HG02759 (cell line): ENCODE measurements at regions not wholly inside any gene's neighbourhood (a gene's known extent, or its start where the extent isn't known, plus 50 kb on each side); places are given as distances from the start of the nearest gene placed in this dataset.
"Not testable (repeated sequence)": the region's sequence is repeated elsewhere in the genome, so short reads cannot be mapped to it uniquely, and the experiment has no call there.

ENCODE experiments used
- ATAC-seq: cut with Tn5 transposase; IDR thresholded peaks from one replicate; pipeline ENCODE4 v1.9.1; 2021; ENCODE audit warnings: mild to moderate bottlenecking, moderate library complexity; ENCODE audit not compliant: unreplicated experiment

DNA sequence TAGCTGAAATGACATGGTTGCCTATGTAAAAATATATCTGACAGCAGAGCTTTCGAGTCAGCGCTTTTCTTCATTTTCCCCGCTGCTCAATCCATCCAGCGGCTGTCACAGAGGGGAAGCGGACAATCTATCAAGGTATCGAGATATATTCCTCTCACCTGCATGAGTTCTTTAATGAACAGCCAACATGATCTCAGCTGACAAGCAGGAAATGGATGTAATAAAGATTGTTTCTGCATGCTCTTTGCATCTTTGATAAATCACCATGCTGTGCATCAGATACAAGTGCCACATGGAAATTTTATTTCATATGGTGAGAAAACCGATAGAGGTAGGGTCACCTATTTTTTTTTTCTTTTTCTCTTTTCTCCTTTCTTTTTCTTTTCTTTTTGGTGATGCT, 602.3 kb upstream of the MMS22L start:
- ATAC-seq = no peak

DNA sequence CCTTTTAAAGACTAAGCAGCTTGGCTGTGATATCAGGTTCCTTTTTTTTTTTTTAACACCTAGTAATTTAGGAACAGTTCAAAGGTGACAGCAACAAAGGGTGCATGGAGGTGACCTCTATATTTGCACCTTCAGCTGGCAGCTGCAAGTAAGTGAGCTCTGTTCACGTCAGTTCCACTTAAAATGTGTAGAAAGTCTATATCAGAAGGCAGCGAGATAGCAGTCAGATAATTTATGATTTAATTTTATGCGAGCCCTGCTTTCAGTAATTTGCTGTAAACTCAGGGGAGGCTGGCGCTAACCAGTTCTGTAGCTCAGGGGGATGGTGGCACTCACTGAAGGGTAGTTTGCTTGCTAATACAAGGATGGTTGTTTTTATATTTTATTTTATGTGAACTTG, 602.8 kb upstream of the MMS22L start:
- ATAC-seq = no peak

DNA sequence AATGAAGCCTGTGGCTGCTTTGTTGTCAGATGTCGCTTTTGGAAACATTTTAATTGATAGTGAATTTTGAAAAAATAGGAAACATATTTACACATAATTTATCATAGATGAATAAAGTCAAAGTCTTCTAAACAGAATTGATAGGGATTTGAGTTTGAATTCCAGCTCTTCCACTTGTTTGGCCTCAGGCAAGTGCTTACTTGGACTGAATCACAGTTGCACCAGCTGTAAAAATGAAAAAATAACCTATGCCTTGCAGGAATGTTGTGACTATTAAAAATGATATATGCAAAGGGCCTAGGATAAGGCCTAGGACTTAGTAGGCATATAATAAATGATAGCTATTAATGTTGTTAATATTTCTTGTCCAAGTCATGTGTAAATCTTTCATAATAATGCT, 618.5 kb upstream of the MMS22L start:
- ATAC-seq = no peak

DNA sequence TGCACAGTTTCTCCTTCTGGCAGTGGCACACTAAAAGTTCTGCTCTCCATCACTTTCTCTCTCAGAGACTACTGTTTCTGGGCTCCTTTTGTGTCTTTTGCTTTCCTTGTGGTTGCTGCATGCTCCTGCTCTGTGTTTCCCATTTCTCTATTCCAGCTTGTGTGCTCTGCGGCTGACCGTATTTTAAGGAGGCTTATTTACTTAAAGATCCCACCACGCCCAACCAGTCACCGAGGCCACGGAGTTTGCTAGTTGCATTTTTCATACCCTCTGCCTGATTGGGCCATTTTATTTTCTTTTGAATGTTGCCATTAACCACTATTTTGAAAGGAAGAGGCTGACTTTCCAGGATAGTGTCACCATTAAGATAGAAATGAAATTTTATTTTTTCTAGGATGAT, 626.4 kb upstream of the MMS22L start:
- no peak for ATAC-seq

DNA sequence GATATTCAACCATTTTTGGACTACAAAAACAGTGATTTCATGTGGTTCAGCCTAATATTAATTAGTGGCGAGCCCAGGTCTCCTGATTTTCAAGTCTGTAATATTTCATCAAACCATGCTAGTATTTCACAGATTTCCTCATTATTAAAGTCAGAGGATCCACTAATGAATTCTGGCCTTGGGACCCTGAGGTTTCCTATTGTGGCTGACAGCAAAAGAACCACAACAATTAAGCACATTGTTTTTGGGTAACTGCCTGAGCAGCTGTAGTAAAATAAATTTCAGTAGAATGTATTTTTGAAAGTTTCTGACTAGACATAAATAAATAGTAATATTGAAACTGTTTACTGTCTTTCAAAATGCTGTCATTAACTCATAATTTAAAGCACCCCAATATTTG, 630.7 kb upstream of the MMS22L start:
- ATAC-seq = no peak

DNA sequence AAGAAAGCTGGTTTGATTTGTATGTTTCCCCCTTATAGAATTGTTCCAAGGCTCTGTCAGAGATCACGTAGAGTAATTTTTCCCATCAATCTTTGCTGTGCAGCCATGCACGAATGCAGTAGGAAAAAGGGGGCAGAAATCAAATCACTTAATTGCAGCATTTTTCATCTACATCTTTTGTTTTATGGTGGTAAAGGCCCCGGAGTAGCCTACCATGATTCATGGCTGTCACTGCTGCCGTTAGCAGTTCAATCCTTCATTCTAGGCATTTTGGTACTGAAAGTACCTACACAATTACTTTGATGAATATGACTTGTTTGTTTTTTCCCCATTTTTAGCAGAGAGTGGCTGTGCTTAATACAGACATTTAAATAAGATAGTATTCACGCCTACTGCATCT, 631.9 kb upstream of the MMS22L start:
- ATAC-seq = no peak

DNA sequence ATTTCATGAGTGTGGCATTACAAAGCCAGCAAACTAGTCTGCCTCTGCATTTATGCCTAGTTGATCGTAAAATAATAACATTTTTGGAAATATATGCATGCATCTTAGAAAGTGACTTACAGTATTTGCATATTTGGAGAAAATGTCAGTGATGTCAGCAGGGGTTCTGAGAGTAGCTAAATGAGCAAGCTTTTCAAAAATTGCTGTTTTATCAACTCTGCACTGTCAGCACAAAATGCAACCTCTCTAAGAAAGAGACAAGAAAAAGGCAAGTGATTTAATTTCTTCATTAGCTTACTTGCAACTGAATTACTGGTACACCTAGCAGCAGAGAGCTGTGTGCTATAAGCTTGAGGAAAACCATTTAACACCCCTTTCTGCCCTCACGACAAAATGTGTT, 632.5 kb upstream of the MMS22L start:
- no peak for ATAC-seq

DNA sequence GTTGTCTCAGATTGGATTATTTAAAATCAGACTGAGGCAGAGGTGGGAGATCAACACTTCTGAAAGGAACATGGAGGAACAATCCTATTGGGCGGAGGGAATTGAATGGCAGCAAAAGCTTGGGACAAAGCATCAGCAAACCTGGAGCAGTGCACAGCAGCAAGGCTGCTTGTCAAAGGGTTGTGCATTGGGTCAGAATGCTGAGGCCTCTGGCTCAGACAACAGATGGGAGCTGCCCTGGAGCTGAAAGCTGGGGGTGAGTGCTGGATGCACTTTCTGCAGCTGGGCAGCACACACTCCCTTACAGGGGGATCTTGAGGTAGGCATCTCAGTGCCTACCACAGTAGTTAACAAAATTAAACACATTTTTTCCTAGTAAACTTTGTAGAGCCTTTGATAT, 634.4 kb upstream of the MMS22L start:
- ATAC-seq = no peak

DNA sequence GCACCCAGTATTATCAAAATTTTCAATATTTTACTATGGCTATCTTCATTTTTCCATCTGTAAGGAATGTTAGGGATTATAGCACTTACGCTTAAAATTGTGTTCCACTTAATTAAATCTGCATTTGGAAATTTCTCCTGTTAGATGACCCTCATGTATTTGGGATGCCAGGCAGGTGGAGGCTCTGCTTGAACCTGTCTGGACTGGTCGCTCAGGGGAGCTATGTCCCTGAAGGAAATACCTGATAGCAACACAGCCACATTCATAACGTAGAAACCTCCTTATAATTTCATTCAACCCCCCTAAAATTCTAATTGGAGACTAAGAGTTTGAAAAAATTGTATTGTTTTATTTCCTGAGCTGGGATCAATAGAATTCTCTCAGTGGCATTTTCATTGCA, 636.0 kb upstream of the MMS22L start:
- ATAC-seq = no peak

DNA sequence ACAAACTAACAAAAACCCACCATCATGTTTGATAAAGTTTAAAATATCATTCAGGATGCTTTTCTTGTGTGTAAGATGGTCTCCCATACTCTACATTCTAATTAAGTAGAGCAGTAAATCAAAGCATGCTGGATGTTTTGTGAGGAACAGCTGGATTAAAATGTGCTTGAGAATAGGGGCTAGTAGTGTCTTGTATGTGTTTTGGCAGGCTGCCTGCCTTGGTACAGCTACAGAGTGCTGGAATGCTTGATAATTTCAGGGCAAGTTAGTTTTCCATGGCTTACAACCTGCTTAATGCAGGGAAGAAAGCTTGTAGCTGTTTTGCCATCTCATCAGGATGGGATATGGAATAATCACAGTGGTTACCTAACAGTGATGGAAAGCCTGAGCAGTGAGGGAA, 636.6 kb upstream of the MMS22L start:
- ATAC-seq = no peak

DNA sequence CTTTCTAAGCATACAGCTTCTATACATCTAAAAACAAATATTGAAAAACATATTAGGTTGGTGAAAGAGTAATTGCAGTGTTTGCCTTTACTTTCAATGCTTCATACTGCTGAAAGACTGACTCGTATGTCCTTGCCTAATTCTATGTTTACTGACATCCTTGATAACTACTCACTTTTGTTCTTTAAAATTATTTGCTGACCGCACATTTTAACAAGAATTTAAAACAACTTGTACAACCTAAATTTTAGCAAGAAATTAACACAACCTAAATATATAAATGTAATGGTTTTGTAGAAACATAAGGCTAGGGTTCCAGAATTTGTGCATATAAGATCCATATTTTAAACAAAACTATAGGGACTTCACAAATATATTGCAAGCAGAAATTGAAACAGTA, 640.2 kb upstream of the MMS22L start:
- ATAC-seq = no peak

DNA sequence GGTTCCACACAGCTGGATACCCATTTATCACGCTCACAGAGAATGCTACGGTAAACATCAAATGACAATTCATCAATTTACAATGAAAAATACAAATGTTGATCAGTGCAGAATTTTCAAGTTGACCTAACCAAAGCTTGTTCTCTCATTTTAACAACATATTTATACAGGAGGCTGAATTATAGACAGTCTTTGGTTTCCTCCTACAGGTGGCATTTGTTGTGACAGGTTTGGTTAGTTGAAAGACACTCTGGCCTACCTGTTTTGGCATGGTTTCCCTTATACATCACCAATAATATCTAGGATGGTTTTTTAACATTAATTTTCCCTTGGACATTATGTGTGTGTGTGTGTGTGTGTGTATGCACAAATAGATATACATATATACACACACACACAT, 642.5 kb upstream of the MMS22L start:
- ATAC-seq = no peak

DNA sequence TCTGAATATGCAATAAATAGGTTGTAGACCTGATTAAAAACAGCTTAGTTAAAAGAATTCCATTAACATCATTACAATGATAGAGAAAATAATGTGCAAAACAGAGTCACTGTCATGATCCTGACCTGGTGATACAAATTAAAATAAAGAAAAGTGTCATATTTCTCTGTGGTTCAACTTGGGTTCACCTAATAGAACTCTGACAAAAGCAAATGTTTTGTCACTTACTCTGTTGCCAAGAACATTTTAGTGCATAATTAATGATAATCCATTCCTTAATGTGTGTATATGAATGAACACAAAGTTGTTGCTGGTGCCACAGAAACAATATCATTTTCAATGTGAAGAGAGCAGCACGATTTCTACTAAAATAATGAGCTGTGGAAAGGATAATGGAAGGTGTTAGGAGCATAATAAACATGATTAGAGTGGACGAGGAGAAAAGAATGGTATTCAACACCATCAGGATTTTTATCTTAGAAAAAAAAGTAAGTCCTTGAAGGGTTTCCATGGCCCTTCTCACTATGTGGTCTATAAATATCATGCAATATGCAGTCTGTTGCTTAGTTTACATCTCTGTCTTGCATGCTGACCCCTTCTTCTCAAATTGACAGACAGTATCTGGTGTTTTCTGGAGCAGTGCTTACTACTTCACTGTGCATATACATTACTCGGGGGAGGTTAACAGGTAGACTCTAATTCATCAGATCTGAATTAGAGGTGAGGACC, 656.6 kb upstream of the MMS22L start:
- ATAC-seq = no peak

DNA sequence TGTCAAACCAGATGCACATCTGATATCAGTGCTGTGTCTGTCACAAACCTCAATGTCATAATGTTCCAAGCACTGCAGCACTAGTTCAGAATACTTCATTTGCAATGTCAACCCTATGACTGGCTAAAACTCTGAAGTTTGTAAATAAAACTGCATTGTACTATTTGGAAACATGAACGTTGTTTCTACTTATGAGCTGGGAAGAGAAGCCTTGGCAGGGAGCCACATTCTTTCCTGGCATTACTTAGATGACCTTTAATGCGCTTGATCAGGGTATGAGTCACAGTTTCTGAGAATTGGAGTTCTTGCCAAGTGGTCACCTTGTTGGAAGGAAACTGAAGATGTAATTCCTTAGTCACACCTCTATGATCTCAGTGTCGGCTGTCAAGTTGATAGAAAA, 664.8 kb upstream of the MMS22L start:
- ATAC-seq = no peak

DNA sequence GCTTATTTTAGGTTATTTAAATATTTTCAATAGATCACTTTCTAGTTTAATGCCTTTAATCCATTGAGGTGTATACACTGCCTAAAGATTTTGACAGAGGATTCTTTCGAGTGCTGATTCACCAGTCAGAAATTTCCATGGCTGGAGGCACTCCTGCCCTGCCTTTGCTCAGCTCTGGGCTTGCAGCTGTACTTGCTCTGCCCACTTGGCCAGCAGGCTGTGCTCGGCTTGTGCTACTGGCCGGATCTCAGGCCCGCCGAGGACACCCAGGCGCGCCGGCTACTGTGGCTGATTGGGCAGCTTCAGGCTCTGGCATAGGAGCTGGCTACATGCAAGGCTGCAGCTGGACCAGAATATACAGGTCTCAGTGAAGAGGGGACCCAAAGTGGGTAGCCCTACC, 675.1 kb upstream of the MMS22L start:
- no peak for ATAC-seq

DNA sequence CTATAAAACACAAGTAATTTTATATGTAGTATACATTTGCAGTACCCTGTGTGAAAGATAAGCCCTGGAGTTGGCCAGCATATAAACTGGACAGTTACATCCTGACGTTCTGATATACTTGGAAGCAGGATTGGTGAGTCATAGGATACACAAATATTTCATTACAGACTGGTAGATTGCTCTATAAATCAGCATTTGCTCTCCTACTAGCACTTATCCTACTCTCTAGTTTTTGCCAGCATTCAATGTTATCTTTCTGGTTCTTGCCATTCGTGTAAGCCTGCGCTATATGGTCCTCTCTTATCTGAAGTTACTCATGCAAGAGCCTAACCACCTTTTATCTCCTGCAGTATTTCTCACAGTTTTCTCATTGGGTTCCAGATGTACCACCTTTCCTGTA, 680.2 kb upstream of the MMS22L start:
- no peak for ATAC-seq

DNA sequence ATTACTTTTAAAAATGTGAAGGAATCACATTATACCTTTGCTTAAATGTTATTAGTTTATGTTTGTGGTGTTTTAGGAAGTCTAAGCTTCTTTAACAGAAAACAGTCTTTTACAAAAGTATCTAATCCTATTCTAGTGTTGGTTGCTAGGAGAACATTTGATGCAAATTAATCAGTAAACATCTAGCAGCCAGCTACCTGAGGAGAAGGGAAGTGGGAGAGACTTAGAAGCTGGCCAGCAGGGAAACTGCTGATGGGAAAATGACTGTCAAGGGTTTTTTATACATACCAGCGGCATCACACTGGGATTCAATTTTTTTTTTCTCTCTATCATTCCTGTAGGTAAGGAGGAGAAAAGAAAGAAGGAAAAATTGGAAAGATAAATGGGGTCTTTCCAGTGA, 686.0 kb upstream of the MMS22L start:
- ATAC-seq = no peak

DNA sequence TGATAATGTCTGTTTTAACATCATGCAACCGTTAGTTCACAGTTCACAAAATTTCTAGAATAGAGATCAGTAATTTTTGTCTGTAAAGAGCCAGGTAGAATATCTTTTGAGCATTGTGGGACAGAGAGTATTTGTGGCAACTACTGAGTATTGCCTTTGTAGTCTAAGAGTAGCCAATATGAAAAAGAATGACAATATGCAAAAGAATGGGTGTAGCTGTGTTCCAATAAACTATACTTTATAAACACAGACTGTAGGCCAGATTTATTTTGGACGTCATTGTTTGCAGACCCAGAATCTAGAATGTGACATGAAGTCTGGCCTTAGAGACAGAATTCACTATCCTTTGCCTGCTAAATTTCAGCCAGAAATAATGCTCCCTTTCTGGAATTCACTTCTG, 694.1 kb upstream of the MMS22L start:
- no peak for ATAC-seq

DNA sequence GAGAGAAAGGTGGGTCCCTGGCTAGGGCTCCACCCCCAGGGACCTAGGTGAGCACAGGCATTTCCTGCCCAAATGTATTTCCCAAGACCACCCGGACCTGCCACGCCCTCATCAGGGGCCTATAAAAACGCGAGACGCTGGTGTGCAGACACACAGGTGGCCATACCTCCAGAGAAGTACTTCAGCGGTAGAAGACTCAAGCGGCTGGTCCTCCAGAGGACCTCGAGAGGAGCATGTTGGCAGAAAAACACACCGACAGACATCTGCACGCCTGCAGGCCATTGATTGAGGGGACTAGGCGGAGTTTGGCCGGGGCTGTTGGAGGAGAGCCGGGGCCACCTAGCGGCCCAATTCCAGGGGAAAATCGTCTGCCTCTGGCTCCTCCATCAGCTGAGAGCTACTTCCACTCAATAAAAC, 695.8 kb upstream of the MMS22L start:
- ATAC-seq = no peak

DNA sequence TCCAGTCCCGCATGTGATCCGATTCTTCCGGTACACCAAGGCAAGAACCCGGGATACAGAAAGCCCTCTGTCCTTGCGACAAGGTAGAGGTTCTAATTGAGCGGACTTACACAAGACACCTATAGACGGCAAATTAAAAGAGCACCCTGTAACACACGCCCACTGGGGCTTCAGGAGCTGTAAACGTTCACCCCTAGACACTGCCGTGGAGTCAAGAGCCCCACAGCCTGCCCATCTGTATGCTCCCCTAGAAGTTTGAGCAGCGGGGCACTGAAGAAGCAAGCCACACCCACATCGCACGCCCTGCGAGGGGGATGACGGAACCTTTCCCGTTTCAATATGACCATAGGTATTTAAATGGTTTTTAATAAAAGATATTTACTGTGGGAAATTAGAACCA, 696.3 kb upstream of the MMS22L start:
- ATAC-seq = not testable (repeated sequence)

DNA sequence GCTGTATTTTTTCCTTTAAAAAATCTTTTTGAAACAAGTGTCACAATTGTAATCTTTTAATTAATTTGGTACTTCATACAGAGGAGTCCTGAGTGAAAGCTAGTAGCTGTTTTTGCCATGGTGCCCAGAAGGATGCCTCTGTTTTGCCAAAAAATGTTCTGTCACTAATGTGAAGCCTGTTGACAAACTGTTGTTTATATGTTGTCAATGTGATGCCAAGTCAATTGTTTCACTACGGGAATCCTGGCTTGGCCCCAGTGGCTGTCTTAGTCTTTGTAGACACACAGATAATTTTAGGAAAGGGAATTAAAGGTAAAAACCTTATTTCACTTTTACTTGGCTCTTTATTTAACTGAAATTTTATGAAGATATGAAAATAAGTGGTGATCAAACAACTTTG, 706.4 kb upstream of the MMS22L start:
- ATAC-seq = no peak

DNA sequence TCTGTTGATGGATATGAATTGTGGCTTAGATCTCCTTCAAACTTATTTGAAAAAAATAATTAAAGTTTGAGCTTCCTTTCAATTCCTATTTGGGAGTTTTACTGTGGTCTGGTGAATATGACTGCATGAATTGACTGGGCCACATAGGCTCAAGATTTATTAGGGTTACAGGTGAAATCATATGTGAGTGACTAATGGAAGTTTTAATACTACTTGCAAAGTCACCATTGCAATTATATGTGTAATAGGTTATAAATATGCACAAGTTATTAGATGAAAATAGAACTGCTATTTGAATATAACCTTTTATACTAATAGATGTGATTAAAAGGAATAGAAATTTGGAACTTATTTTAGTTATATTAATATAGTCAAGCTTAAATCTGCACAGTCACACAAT, 712.1 kb upstream of the MMS22L start:
- no peak for ATAC-seq

DNA sequence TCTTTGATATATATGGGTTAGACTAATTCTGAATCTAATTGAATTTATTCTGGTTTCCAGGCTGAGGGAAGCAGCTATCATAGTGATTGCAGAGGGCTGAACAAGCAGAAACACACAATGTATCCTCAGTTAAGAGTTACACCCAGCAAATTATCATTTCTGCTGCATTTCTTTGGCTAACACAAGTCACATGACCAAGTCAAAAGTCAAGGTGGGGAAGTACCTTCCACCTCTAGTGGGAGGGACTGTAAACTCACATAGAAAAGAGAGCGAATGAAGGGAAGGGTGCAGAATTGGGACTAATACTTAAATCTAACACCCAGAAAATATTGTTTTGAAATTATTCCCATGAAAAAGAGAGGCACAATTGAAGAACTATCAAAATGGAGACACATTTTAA, 719.7 kb upstream of the MMS22L start:
- ATAC-seq = no peak
